Activated CD8-positive, alpha-beta T cell treated with anti-CD3 and anti-CD28 coated beads for 36 hours (primary cell): ENCODE measurements at regions not wholly inside any gene's neighbourhood (a gene's known extent, or its start where the extent isn't known, plus 50 kb on each side); places are given as distances from the start of the nearest gene placed in this dataset.
A peak's percentile ranks its signal among the peaks of the same experiment; 100 is the strongest.
"Not testable (repeated sequence)": the region's sequence is repeated elsewhere in the genome, so short reads cannot be mapped to it uniquely, and the experiment has no call there.

Experiments
- ATAC-seq: fragments of 200-7000 bp; cut with Tn5 transposase; one replicate; pipeline ENCODE4 v1.10.0; 2021; ENCODE audit warnings: mild to moderate bottlenecking, moderate library complexity
- CTCF ChIA-PET: fragments of 350-600 bp; sonication (Branson Sonifier 250); formaldehyde crosslinking; loops from one replicate; lab custom pipeline; 2021; ENCODE audit warnings: antibody characterized with exemption; lab: Charles Lee
- POLR2A ChIA-PET: fragments of 350-600 bp; sonication (Branson Sonifier 250); formaldehyde crosslinking; loops from one replicate; lab custom pipeline; 2021; ENCODE audit warnings: antibody characterized with exemption; lab: Charles Lee
- DNase-seq: peaks from one replicate; pipeline ENCODE4 v3.0.0-alpha.2; 2020
- H3K27ac Mint-ChIP-seq: one replicate; pipeline ENCODE4 v1.8.0; 2021; ENCODE audit warnings: mild to moderate bottlenecking, mixed read lengths
- H3K27me3 Mint-ChIP-seq: one replicate; pipeline ENCODE4 v1.8.0; 2021; ENCODE audit warnings: mixed read lengths
- H3K36me3 Mint-ChIP-seq: one replicate; pipeline ENCODE4 v1.8.0; 2021; ENCODE audit warnings: low read depth, mixed read lengths
- H3K4me1 Mint-ChIP-seq: one replicate; pipeline ENCODE4 v1.8.0; 2021; ENCODE audit warnings: low read depth, mixed read lengths
- H3K4me3 Mint-ChIP-seq: one replicate; pipeline ENCODE4 v1.8.0; 2021; ENCODE audit warnings: mild to moderate bottlenecking, moderate library complexity, mixed read lengths
- H3K9me3 Mint-ChIP-seq: one replicate; pipeline ENCODE4 v1.8.0; 2021; ENCODE audit warnings: mixed read lengths
- CTCF ChIP-seq: fragments of 200-600 bp; IDR thresholded peaks from one replicate; pipeline ENCODE4 v1.8.0; 2022; ENCODE audit warnings: antibody characterized with exemption, mild to moderate bottlenecking
- intact Hi-C: fragments of 100-400 bp; cut with micrococcal nuclease; formaldehyde crosslinking; loops from one replicate; pipeline ENCODE4 v1.10.0; 2022

GRCh38 chr22:48501231-48501750, 1326.4 kb downstream of the BRD1 start:
- Mint-ChIP-seq H3K36me3 (no peaks in the 10 kb centered on the region), H3K4me1 (no peaks in the 10 kb centered on the region), H3K4me3 (no peak overlapping the region), H3K9me3 (no peaks in the 10 kb centered on the region), H3K27ac (no peak overlapping the region), H3K27me3 (no peaks in the 10 kb centered on the region)
- intact Hi-C loops = no loop called here
- CTCF ChIA-PET = no interaction called here
- no peak for DNase-seq
- no peak for TF ChIP-seq CTCF
- POLR2A ChIA-PET = no interaction called here
- no peak for ATAC-seq

GRCh38 chr22:48500471-48501230, 1327.0 kb downstream of the BRD1 start:
- Mint-ChIP-seq H3K27ac (no peak overlapping the region), H3K9me3 (no peaks in the 10 kb centered on the region), H3K4me3 (no peak overlapping the region), H3K36me3 (no peaks in the 10 kb centered on the region), H3K4me1 (no peaks in the 10 kb centered on the region), H3K27me3 (peaks cover 3% of the 10 kb centered on the region)
- DNase-seq = no peak
- CTCF ChIA-PET = no interaction called here
- ATAC-seq = no peak
- no peak for TF ChIP-seq CTCF
- POLR2A ChIA-PET = no interaction called here
- intact Hi-C loops = no loop called here

GRCh38 chr22:48499456-48500425, 1327.9 kb downstream of the BRD1 start:
- Mint-ChIP-seq H3K27ac (no peak overlapping the region), H3K27me3 (peaks cover 6% of the 10 kb centered on the region), H3K36me3 (no peaks in the 10 kb centered on the region), H3K9me3 (no peaks in the 10 kb centered on the region), H3K4me3 (no peak overlapping the region), H3K4me1 (no peaks in the 10 kb centered on the region)
- ATAC-seq (no peak), DNase-seq (no peak)
- intact Hi-C loops = no loop called here
- ChIA-PET POLR2A (no interaction called here), CTCF (no interaction called here)
- no peak for TF ChIP-seq CTCF

GRCh38 chr22:48498526-48499331, 1328.9 kb downstream of the BRD1 start:
- H3K27ac Mint-ChIP-seq = no peak overlapping the region
- no peak for TF ChIP-seq CTCF
- H3K4me1 Mint-ChIP-seq = no peaks in the 10 kb centered on the region
- intact Hi-C loops = no loop called here
- DNase-seq = no peak
- ChIA-PET CTCF (no interaction called here), POLR2A (no interaction called here)
- ATAC-seq = no peak
- H3K36me3 Mint-ChIP-seq = no peaks in the 10 kb centered on the region
- no peaks in the 10 kb centered on the region for H3K9me3 Mint-ChIP-seq
- H3K4me3 Mint-ChIP-seq = no peak overlapping the region
- H3K27me3 Mint-ChIP-seq = peaks cover 6% of the 10 kb centered on the region

- peak; percentile 24 for ATAC-seq
- H3K9me3 Mint-ChIP-seq, POLR2A ChIA-PET, intact Hi-C loops, CTCF ChIA-PET, H3K27me3 Mint-ChIP-seq, DNase-seq, H3K27ac Mint-ChIP-seq, H3K4me3 Mint-ChIP-seq, H3K36me3 Mint-ChIP-seq, H3K4me1 Mint-ChIP-seq: not testable (repeated sequence)
Observed at GRCh38 chr22:48497743-48498520, 1329.7 kb downstream of the BRD1 start.
